ENCODE measurements at regions not wholly inside any gene's neighbourhood (a gene's known extent, or its start where the extent isn't known, plus 50 kb on each side); places are given as distances from the start of the nearest gene placed in this dataset.

GRCh38 chr2:65919550-65920188 lies 487.3 kb upstream of the SPRED2 start:
- TF ChIP-seq, protein P1, sequence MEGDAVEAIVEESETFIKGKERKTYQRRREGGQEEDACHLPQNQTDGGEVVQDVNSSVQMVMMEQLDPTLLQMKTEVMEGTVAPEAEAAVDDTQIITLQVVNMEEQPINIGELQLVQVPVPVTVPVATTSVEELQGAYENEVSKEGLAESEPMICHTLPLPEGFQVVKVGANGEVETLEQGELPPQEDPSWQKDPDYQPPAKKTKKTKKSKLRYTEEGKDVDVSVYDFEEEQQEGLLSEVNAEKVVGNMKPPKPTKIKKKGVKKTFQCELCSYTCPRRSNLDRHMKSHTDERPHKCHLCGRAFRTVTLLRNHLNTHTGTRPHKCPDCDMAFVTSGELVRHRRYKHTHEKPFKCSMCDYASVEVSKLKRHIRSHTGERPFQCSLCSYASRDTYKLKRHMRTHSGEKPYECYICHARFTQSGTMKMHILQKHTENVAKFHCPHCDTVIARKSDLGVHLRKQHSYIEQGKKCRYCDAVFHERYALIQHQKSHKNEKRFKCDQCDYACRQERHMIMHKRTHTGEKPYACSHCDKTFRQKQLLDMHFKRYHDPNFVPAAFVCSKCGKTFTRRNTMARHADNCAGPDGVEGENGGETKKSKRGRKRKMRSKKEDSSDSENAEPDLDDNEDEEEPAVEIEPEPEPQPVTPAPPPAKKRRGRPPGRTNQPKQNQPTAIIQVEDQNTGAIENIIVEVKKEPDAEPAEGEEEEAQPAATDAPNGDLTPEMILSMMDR (IDR thresholded peaks at IDR 0.05; ENCODE audit: low read depth, low read length, missing control alignments), result no peak
- in situ Hi-C loops (cut with HindIII; ENCODE audit: low pct_ligation_motif_present, low sequenced_read_pairs), result no loop called here

DNA sequence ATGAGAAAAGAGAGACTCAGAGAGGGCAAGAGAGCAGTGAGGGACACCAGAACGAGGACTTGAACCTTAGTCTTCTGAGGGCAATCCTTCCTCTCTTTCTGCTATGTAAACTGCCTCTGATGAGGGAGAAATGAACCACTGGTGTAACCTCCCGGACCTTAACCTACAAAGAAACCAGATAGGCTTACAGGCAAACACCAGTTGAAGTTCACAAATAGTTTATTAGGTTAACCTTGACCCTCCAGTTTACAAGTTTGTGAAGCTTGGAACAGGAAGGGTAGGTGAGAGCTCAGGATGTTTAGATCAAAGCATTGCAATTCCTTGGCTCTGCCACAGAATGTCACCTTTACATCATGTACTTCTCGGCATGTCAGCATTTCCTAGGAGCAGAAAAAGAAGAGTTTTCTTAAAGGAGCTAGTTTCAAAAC lies 486.4 kb upstream of the SPRED2 start:
- Histone ChIP-seq H3K36me3 (replicated peaks) (no peaks in the 10 kb centered on the region), H3K4me3 (ENCODE audit: low read depth, low read length) (no peak overlapping the region), H3K27ac (no peak overlapping the region), H3K27me3 (replicated peaks) (no peaks in the 10 kb centered on the region)
- in situ Hi-C loops (cut with HindIII; ENCODE audit: low pct_ligation_motif_present, low sequenced_read_pairs), result no loop called here
- TF ChIP-seq, protein P1 (IDR thresholded peaks at IDR 0.05; ENCODE audit: low read depth, low read length, missing control alignments), result no peak
- DNase-seq, result no peak

More at GRCh38 chr2:65919550-65920188, 487.3 kb upstream of the SPRED2 start:
- no peak overlapping the region for H3K4me3 ChIP-seq (ENCODE audit: low read depth, low read length)
- DNase-seq, result no peak
- no peaks in the 10 kb centered on the region for H3K36me3 ChIP-seq (replicated peaks)
- H3K27me3 ChIP-seq (replicated peaks), result no peaks in the 10 kb centered on the region
- H3K27ac ChIP-seq, result no peak overlapping the region

DNA sequence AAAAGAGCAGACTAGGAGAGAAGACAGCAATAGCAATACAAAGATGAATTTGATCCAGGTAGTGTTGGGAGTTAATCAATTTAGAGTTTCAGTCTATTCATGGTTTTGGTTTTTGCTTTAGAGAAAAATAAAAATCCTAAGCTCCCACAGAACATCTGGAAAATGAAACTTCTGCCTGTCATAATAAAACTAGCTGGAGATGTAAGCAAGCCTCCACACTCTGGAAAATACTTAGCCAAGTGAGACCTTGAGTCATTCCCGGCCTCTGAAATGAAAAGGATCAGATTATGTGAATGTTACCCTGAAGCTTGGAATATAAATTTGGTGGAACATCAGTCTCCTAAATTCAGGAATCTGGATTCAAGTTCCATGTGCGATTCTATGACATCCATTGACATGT lies 485.6 kb upstream of the SPRED2 start:
- H3K27me3 ChIP-seq (replicated peaks), result no peaks in the 10 kb centered on the region
- no peak overlapping the region for H3K4me3 ChIP-seq (ENCODE audit: low read depth, low read length)
- DNase-seq, result no peak
- TF ChIP-seq, protein P1 (IDR thresholded peaks at IDR 0.05; ENCODE audit: low read depth, low read length, missing control alignments), result no peak
- no peaks in the 10 kb centered on the region for H3K36me3 ChIP-seq (replicated peaks)
- no peak overlapping the region for H3K27ac ChIP-seq
- in situ Hi-C loops (cut with HindIII; ENCODE audit: low pct_ligation_motif_present, low sequenced_read_pairs), result no loop called here

DNA sequence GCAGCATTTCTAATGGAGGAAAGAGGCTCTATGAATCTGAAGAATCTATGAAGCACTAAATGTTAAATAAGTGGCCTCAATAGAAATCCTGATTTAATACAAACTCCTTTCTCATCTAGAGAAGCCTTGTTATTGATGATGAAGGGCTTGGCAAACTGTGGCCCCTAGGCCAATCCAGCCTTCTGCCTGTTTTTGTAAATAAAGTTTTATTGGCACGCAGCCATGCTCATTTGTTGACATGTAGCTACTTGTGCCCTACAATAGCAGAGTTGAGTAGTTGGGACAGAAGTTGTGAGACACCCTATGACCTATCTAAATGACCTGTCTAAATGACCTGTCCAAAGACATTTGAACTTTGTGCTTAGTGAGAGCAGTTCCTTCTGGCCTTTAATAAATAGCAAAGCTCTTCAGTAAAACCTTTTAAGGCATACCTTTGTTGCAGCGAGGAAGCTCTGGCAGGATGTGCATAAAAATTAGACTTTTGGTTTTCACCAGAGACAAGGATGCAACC lies 484.4 kb upstream of the SPRED2 start:
- in situ Hi-C loops (cut with HindIII; ENCODE audit: low pct_ligation_motif_present, low sequenced_read_pairs), result no loop called here
- no peak overlapping the region for H3K4me3 ChIP-seq (ENCODE audit: low read depth, low read length)

DNA sequence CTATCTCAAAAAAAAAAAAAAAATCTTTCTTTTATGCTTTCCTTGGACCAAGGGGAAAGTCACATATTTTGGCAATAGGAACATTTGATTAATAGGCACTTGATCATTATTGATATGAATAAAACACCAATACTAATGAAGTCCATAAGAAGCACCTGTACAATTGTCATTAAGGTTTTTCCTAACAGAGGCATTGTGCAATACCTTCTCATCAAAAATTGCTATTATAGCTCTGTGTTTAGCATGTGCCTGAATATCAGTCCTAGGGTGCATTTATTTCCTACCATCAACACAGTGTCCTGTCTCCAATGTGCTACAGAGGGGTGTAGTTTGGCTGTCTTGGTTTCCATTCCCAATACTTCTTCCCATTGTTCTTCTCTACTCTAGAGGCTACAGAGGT lies 483.8 kb upstream of the SPRED2 start:
- TF ChIP-seq, protein P1 (IDR thresholded peaks at IDR 0.05; ENCODE audit: low read depth, low read length, missing control alignments), result no peak
- no peak overlapping the region for H3K27ac ChIP-seq
- H3K36me3 ChIP-seq (replicated peaks), result no peaks in the 10 kb centered on the region
- no peaks in the 10 kb centered on the region for H3K27me3 ChIP-seq (replicated peaks)
- in situ Hi-C loops (cut with HindIII; ENCODE audit: low pct_ligation_motif_present, low sequenced_read_pairs), result no loop called here
- no peak for DNase-seq
- H3K4me3 ChIP-seq (ENCODE audit: low read depth, low read length), result no peak overlapping the region

More for the DNA sequence above, 484.4 kb upstream of the SPRED2 start:
- TF ChIP-seq, protein P1 (IDR thresholded peaks at IDR 0.05; ENCODE audit: low read depth, low read length, missing control alignments), result no peak
- no peak for DNase-seq
- H3K27me3 ChIP-seq (replicated peaks), result no peaks in the 10 kb centered on the region
- no peaks in the 10 kb centered on the region for H3K36me3 ChIP-seq (replicated peaks)
- no peak overlapping the region for H3K27ac ChIP-seq

- H3K36me3 ChIP-seq (replicated peaks), result no peaks in the 10 kb centered on the region
- no peak overlapping the region for H3K4me3 ChIP-seq (ENCODE audit: low read depth, low read length)
- no peaks in the 10 kb centered on the region for H3K27me3 ChIP-seq (replicated peaks)
- in situ Hi-C loops (cut with HindIII; ENCODE audit: low pct_ligation_motif_present, low sequenced_read_pairs), result no loop called here
- no peak for DNase-seq
- TF ChIP-seq, protein P1 (IDR thresholded peaks at IDR 0.05; ENCODE audit: low read depth, low read length, missing control alignments), result no peak
- no peak overlapping the region for H3K27ac ChIP-seq
These were observed 482.9 kb upstream of the SPRED2 start for GRCh38 chr2:65915273-65915672.
